Choroid plexus epithelial cell (primary cell): ENCODE measurements at regions not wholly inside any gene's neighbourhood (a gene's known extent, or its start where the extent isn't known, plus 50 kb on each side); places are given as distances from the start of the nearest gene placed in this dataset.

Experiments used
- DNase-seq: peaks from one replicate; pipeline ENCODE4 v3.0.0-alpha.2; 2010; ENCODE audit warnings: low read depth
- H3K4me3 ChIP-seq: 2 replicates; pipeline ENCODE4 v1.5.1; 2011; ENCODE audit warnings: low read depth, mild to moderate bottlenecking, control low read depth, low read length, moderate library complexity
- TF ChIP-seq, protein P1 (sequence below): conservative IDR thresholded peaks from 2 replicates; pipeline ENCODE4 v1.5.1; 2011; ENCODE audit warnings: low read depth, mild to moderate bottlenecking, control low read depth, inconsistent platforms, low read length, moderate library complexity

GRCh38 chr2:234851451-234851850 is 100.4 kb upstream of the SH3BP4 start:
- TF ChIP-seq, protein P1, sequence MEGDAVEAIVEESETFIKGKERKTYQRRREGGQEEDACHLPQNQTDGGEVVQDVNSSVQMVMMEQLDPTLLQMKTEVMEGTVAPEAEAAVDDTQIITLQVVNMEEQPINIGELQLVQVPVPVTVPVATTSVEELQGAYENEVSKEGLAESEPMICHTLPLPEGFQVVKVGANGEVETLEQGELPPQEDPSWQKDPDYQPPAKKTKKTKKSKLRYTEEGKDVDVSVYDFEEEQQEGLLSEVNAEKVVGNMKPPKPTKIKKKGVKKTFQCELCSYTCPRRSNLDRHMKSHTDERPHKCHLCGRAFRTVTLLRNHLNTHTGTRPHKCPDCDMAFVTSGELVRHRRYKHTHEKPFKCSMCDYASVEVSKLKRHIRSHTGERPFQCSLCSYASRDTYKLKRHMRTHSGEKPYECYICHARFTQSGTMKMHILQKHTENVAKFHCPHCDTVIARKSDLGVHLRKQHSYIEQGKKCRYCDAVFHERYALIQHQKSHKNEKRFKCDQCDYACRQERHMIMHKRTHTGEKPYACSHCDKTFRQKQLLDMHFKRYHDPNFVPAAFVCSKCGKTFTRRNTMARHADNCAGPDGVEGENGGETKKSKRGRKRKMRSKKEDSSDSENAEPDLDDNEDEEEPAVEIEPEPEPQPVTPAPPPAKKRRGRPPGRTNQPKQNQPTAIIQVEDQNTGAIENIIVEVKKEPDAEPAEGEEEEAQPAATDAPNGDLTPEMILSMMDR, result no peak
- no peak for DNase-seq
- no peak overlapping the region for H3K4me3 ChIP-seq

DNA sequence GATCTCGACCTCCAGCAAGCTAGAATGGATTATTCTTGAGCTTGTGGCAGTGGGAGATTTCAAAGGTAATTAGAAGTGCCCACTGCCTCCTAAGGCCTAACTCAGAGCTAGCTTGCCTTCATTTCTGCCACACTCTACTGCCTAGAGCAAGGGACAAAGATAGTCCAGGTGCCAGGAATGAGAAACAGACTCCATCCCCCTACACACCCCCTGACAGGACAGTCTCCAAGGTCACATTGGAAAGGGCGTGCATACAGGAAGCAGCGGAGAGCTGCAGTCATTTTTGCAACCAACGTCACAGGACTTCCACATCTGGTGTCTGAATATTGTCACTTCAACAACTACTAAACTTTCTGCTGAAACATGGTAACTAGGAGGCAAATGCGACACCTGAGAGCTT is 101.0 kb upstream of the SH3BP4 start:
- H3K4me3 ChIP-seq, result no peak overlapping the region
- no peak for DNase-seq
- TF ChIP-seq, protein P1, result no peak

DNA sequence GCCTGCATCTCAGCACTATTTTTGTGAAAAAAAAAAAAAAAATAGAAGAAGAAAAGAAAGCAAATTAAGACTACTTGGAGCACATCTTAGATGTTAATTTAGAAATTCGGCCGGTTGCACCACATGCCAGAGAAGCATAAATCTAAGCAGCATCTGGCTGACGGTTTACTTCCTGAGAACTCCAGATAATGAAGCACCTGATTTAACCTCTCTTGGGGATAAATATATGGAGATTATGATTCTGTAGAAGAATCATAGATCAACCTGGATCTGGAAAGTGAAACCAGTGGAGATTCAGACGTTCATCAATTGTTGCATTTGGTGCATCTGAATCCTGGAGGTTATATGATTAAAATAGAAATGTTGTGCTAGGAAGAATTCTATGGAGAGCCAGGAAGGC is 102.1 kb upstream of the SH3BP4 start:
- no peak for DNase-seq
- TF ChIP-seq, protein P1, result no peak
- H3K4me3 ChIP-seq, result no peak overlapping the region

- H3K4me3 ChIP-seq, result no peak overlapping the region
- peak; percentile 31 for DNase-seq
Measured at GRCh38 chr2:234848578-234848977, 103.2 kb upstream of the SH3BP4 start.

GRCh38 chr2:234847639-234848038 is 104.2 kb upstream of the SH3BP4 start:
- H3K4me3 ChIP-seq, result no peak overlapping the region
- TF ChIP-seq, protein P1, result no peak
- DNase-seq, result no peak

More at GRCh38 chr2:234848578-234848977, 103.2 kb upstream of the SH3BP4 start:
- TF ChIP-seq, protein P1, result no peak

DNA sequence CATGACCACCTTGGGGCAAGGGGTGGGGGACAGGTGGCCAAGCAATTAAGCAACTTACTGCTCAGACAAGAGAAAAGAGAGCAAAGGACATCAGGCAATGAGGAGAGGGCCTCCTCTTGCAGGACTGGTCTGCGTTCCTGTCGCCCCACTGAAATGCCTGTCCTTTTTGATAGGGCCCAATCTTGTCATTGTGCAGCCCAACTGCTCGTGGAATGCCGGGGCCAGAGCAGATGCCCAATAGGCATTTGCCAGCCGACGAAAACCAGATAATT is 104.5 kb upstream of the SH3BP4 start:
- no peak for DNase-seq
- no peak overlapping the region for H3K4me3 ChIP-seq
- TF ChIP-seq, protein P1, result no peak

DNA sequence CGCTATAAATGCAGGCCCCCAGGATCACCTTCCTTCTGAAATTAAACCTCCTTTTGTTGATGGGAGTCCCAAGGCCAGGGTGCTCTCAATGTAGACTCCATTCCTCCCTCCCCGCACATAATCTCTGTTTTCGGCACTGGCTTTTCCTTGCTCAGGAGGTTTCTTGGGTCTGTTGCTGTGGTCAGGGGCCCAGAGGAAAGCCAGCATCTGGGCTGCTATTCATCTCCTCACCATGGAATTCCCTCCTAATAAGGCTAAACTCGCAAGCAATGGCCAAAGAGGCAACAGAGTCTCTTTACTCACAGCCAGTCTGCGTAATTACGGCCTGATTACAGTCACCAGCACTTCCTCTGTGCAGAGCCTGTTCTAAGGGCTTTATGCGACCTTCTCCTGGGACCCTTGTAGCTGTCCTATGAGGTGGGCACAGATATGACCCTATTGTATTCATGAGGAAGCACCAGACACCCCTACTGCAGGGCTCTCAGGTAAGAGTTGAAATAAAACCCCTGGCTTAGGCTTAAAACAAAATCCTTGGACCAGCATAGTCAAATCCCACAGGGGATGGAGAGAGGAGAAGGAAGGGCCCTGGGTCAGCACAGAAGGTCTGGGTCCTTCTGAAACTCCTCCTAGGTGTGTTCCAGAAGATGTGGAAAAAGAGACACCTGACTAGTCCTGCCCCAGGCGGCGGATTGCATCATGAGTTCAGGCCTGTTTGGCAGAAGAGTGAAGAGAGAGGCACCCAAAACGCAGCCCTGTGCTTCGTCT is 105.0 kb upstream of the SH3BP4 start:
- no peak overlapping the region for H3K4me3 ChIP-seq
- DNase-seq, result no peak
- TF ChIP-seq, protein P1, result no peak
